ENCODE measurements at regions not wholly inside any gene's neighbourhood (a gene's known extent, or its start where the extent isn't known, plus 50 kb on each side); places are given as distances from the start of the nearest gene placed in this dataset.
A peak's percentile ranks its signal among the peaks of the same experiment; 100 is the strongest.

DNA sequence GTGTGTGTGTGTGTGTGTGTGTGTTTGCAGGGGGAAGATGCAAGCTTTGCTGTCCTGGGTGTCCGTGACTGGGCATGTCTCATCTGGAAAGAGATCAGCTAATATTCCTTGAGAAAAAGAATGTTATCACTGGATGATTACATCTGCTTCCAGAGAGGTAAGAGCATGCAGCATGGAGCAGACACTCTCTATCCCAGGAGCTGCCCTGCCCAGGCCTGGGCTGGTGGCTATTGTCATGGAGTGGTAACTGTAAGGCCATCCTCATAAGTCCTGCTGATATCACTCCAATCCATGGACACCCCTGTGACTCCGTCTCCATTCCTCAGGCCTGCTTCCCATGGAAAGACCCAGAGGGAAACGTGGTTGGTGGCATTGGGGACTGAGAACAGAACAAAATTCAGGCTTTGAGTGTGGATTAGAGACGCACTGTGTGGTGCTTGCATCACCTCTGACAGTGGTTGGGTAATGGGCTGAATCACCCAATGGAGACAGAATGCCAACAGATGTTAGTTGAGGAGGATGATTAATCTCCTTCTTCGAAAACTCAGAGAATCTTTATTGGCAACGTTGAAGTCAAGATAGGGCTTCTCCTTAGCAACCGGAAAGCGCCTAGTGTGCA is 52.0 kb upstream of the KCNIP1 start:
- peaks cover 0 to 10% (median 5%) of the 10 kb centered on the region in 4 donors for H3K9me3 ChIP-seq
- DNase-seq (ENCODE audit: extremely low spot score) = peak; percentile 79
- no peak overlapping the region for H3K27ac ChIP-seq (replicated peaks in 1 of 4)
- 80% methylated on average over 8 of the region's 8 CpGs for WGBS
- no peak overlapping the region for H3K4me3 ChIP-seq
- H3K27me3 ChIP-seq = peaks cover 0 to 2% (median 0%) of the 10 kb centered on the region in 4 donors
- intact Hi-C loops (cut with DNase I) = no loop called here
- no peaks in the 10 kb centered on the region for H3K36me3 ChIP-seq
- no peaks in the 10 kb centered on the region for H3K4me1 ChIP-seq
- TF ChIP-seq, protein P1, sequence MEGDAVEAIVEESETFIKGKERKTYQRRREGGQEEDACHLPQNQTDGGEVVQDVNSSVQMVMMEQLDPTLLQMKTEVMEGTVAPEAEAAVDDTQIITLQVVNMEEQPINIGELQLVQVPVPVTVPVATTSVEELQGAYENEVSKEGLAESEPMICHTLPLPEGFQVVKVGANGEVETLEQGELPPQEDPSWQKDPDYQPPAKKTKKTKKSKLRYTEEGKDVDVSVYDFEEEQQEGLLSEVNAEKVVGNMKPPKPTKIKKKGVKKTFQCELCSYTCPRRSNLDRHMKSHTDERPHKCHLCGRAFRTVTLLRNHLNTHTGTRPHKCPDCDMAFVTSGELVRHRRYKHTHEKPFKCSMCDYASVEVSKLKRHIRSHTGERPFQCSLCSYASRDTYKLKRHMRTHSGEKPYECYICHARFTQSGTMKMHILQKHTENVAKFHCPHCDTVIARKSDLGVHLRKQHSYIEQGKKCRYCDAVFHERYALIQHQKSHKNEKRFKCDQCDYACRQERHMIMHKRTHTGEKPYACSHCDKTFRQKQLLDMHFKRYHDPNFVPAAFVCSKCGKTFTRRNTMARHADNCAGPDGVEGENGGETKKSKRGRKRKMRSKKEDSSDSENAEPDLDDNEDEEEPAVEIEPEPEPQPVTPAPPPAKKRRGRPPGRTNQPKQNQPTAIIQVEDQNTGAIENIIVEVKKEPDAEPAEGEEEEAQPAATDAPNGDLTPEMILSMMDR (IDR thresholded peaks at IDR 0.05) = no peak
- TF ChIP-seq EP300 (IDR thresholded peaks at IDR 0.05) (no peak), POLR2AphosphoS5 (IDR thresholded peaks at IDR 0.05) (no peak), POLR2A (IDR thresholded peaks at IDR 0.05; ENCODE audit: low read depth) (no peak)

DNA sequence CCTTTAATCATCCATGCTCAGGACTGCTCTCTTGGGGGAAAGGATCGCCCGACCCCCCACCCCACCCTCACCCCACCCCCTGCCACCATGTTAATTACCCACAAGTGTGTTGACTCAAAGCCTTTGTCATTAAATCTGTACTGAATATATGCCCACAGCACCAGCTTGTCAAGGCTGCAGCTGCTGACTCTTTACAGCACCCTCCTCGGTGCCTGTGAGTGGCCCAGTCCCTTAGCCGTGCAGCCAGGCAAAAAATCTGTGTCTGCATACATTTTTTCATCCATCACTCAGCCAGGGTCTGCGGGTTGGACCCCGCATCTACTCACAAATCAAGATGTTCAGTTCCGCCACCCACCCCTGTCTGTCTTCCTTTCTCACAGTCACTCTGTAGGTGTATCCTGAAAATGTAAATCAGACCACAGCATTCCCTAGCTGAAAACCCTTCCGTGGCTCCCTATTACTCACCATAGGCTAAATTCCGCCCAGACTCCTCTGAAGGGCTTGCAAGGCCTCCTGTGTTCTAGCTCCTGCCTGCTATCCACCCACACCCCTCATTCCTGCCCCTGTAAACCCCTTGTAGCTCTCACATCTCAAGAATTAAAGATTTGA is 53.7 kb upstream of the KCNIP1 start:
- peaks cover 0 to 10% (median 5%) of the 10 kb centered on the region in 4 donors for H3K9me3 ChIP-seq
- DNase-seq (ENCODE audit: extremely low spot score) = peak; percentile 77
- no peaks in the 10 kb centered on the region for H3K27me3 ChIP-seq
- no peak overlapping the region for H3K4me3 ChIP-seq
- no peak for TF ChIP-seq POLR2A (IDR thresholded peaks at IDR 0.05; ENCODE audit: low read depth)
- H3K27ac ChIP-seq (replicated peaks in 1 of 4) = no peak overlapping the region
- no peaks in the 10 kb centered on the region for H3K4me1 ChIP-seq
- H3K36me3 ChIP-seq = no peaks in the 10 kb centered on the region
- intact Hi-C loops (cut with DNase I) = no loop called here
- 77% methylated on average over 9 of the region's 9 CpGs for WGBS

DNA sequence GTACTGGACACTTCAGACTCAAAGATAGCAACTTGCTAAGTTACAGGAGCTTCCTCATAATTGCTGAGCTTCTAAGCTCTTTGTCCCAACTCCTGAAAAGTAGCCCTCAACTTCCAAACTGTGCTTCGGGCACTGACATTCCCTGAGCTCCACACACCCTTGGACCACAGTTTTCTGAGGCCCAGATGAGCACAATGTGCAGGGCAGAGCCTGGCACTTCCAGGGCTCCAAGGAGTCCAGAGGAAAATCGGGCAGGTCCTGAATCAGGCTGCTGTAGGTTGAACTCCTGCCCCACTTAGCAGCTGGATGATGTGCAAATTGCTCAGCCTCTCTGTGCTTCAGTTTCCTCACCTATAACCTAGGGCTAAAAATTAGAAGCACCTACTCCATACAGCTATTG is 54.6 kb upstream of the KCNIP1 start:
- no peaks in the 10 kb centered on the region for H3K27me3 ChIP-seq
- DNase-seq (ENCODE audit: extremely low spot score) = peak; percentile 60
- no peaks in the 10 kb centered on the region for H3K4me1 ChIP-seq
- no peaks in the 10 kb centered on the region for H3K36me3 ChIP-seq
- intact Hi-C loops (cut with DNase I) = no loop called here
- 89% methylated on average over 1 of the region's 2 CpGs for WGBS
- H3K4me3 ChIP-seq = no peak overlapping the region
- no peak for TF ChIP-seq POLR2A (IDR thresholded peaks at IDR 0.05; ENCODE audit: low read depth)
- no peak for TF ChIP-seq EP300 (IDR thresholded peaks at IDR 0.05)
- TF ChIP-seq POLR2AphosphoS5 (IDR thresholded peaks at IDR 0.05) = no peak
- TF ChIP-seq, protein P1 (IDR thresholded peaks at IDR 0.05) = no peak
- H3K27ac ChIP-seq (replicated peaks in 1 of 4) = no peak overlapping the region
- H3K9me3 ChIP-seq = peaks cover 0 to 10% (median 5%) of the 10 kb centered on the region in 4 donors

DNA sequence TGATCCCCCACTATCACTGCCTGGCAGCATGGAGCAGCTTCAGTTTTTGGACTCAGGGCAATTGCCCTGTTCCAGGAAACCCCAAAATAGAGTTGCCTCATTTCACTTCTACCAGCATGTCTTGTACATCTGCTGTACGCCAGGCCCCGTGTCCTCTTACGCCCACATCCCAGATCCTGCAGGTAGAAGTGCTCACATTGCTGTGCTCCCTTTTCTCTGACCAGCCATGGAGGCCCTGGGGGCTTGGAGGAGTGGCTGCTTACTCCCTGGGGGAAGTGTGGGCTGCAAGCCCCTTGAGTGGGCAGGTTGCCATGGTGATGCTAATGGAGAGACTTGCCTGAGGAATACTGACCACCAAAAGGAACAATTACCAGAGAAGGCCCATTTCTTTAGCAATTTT is 55.6 kb upstream of the KCNIP1 start:
- Histone ChIP-seq H3K27ac (replicated peaks in 1 of 4) (no peak overlapping the region), H3K4me1 (no peaks in the 10 kb centered on the region), H3K27me3 (no peaks in the 10 kb centered on the region), H3K9me3 (peaks cover 0 to 10% (median 5%) of the 10 kb centered on the region in 4 donors), H3K4me3 (no peak overlapping the region), H3K36me3 (no peaks in the 10 kb centered on the region)
- intact Hi-C loops (cut with DNase I) = no loop called here
- whole genome bisulfite sequencing = 94% methylated on average over 3 of the region's 3 CpGs
- peak; percentile 42 for DNase-seq (ENCODE audit: extremely low spot score)
- TF ChIP-seq POLR2A (IDR thresholded peaks at IDR 0.05; ENCODE audit: low read depth) (no peak), POLR2AphosphoS5 (IDR thresholded peaks at IDR 0.05) (no peak), EP300 (IDR thresholded peaks at IDR 0.05) (no peak)
- TF ChIP-seq, protein P1 (IDR thresholded peaks at IDR 0.05) = no peak

DNA sequence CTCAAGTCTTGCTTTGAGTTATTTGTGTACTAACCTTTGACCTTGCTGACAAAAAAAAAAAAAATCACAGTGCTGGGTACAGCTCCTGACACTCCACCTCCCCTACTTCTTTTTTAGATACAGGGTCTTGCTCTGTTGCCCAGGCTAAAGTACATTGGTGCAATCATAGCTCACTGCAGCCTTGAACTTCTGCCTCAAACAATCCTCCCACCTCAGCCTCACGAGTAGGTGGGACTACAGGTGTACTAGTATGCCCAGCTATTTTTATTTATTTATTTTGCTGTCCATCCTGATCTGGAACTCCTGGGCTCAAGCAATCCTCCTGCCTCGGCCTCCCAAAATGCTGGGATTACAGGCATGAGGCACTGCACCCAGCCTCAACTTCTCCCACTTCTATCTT is 57.2 kb upstream of the KCNMB1 start:
- Histone ChIP-seq H3K27me3 (no peaks in the 10 kb centered on the region), H3K27ac (replicated peaks in 1 of 4) (no peak overlapping the region), H3K9me3 (peaks cover 0 to 10% (median 5%) of the 10 kb centered on the region in 4 donors), H3K4me3 (no peak overlapping the region), H3K4me1 (no peaks in the 10 kb centered on the region), H3K36me3 (no peaks in the 10 kb centered on the region)
- intact Hi-C loops (cut with DNase I) = no loop called here
- no peak for TF ChIP-seq POLR2AphosphoS5 (IDR thresholded peaks at IDR 0.05)
- TF ChIP-seq, protein P1 (IDR thresholded peaks at IDR 0.05) = no peak
- TF ChIP-seq EP300 (IDR thresholded peaks at IDR 0.05) = no peak
- TF ChIP-seq POLR2A (IDR thresholded peaks at IDR 0.05; ENCODE audit: low read depth) = no peak
- peak; percentile 57 for DNase-seq (ENCODE audit: extremely low spot score)
- WGBS = 100% methylated on average over 2 of the region's 2 CpGs
